GM23338 (cell line): ENCODE measurements at regions not wholly inside any gene's neighbourhood (a gene's known extent, or its start where the extent isn't known, plus 50 kb on each side); places are given as distances from the start of the nearest gene placed in this dataset.

ENCODE experiments used
- CREB1 ChIP-seq: fragments of 250-450 bp; sonication (Bioruptor Pico); IDR thresholded peaks from 2 replicates; pipeline ENCODE4 v1.5.0; 2020; ENCODE audit warnings: low read depth, mild to moderate bottlenecking, moderate library complexity
- CTCF ChIP-seq, 2 experiments: fragments of 200-600 bp in 1 of 2; sonication (generic) in 1 of 2; conservative IDR thresholded peaks; 2 replicates each; pipeline versions ENCODE4 v1.5.1 to v1.6.1; 2016 to 2017; ENCODE audit warnings: antibody characterized with exemption in 2 of 2, low read depth in 2 of 2, mild to moderate bottlenecking in 2 of 2, moderate library complexity in 1 of 2
- ETS1 ChIP-seq: IDR thresholded peaks from 2 replicates; pipeline ENCODE4 v1.6.1; 2016; ENCODE audit warnings: antibody characterized with exemption
- EZH2 ChIP-seq: fragments of 200-600 bp; sonication (generic); IDR thresholded peaks from one replicate; pipeline ENCODE4 v1.8.0; 2017; ENCODE audit warnings: antibody characterized with exemption, mild to moderate bottlenecking, low read depth; ENCODE audit not compliant: unreplicated experiment
- EZH2phosphoT487 ChIP-seq: fragments of 200-600 bp; sonication (generic); IDR thresholded peaks from one replicate; pipeline ENCODE4 v1.8.1; 2018; ENCODE audit warnings: antibody characterized with exemption; ENCODE audit not compliant: unreplicated experiment
- JUNB ChIP-seq: IDR thresholded peaks from one replicate; pipeline ENCODE4 v1.6.1; 2016; ENCODE audit warnings: antibody characterized with exemption; ENCODE audit not compliant: unreplicated experiment
- NANOG ChIP-seq: IDR thresholded peaks from 2 replicates; pipeline ENCODE4 v1.6.1; 2016; ENCODE audit warnings: antibody characterized with exemption, borderline replicate concordance
- POLR2AphosphoS5 ChIP-seq: IDR thresholded peaks from 2 replicates; pipeline ENCODE4 v1.6.1; 2016; ENCODE audit warnings: antibody characterized with exemption, low read depth
- REST ChIP-seq: IDR thresholded peaks from one replicate; pipeline ENCODE4 v1.6.1; 2018; ENCODE audit warnings: antibody characterized with exemption; ENCODE audit not compliant: unreplicated experiment
- STAT1 ChIP-seq: IDR thresholded peaks from one replicate; pipeline ENCODE4 v1.6.1; 2016; ENCODE audit warnings: antibody characterized with exemption; ENCODE audit not compliant: unreplicated experiment
- ZNF114 ChIP-seq: fragments of 250-450 bp; sonication (Bioruptor Pico); IDR thresholded peaks from 2 replicates; pipeline ENCODE4 v1.5.0; 2020; ENCODE audit warnings: mild to moderate bottlenecking, moderate library complexity
- ZNF331 ChIP-seq: fragments of 250-450 bp; sonication (Bioruptor Pico); IDR thresholded peaks from 2 replicates; pipeline ENCODE4 v1.5.0; 2020; ENCODE audit warnings: low read depth, mild to moderate bottlenecking, moderate library complexity
- ZNF462 ChIP-seq: fragments of 250-450 bp; sonication (Bioruptor Pico); IDR thresholded peaks from 2 replicates; pipeline ENCODE4 v1.5.0; 2020; ENCODE audit warnings: mild to moderate bottlenecking, moderate library complexity

DNA sequence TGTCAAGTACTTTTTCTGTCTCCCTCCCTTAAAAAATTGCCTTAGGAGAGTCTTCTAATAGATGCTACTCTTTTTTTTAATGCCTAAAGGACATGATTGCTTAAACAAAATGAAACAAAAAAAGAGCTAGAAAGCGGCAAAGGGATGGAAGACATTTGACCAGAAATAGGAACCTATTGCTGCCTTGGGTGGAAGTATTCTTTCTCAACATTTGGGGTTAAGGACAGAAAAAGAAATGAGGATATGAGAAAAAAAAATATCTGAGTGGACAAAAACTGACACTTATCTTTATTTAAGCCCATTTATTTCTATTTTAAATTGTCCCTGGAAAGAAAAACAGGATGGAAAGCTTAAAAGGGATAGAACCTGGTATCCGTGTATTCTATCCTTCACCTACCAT is 664.9 kb upstream of the CITED2 start:
- TF ChIP-seq CTCF (conservative IDR thresholded peaks at IDR 0.05; ENCODE audit: low read depth in 2 of 2) (no peak), EZH2 (no peak), NANOG (no peak), ZNF331 (no peak), EZH2phosphoT487 (no peak), REST (no peak), STAT1 (no peak), ZNF462 (no peak), JUNB (no peak), ZNF114 (CRISPR knock-in tag) (no peak), POLR2AphosphoS5 (no peak), ETS1 (no peak), CREB1 (CRISPR knock-in tag) (no peak)
